ENCODE measurements at regions not wholly inside any gene's neighbourhood (a gene's known extent, or its start where the extent isn't known, plus 50 kb on each side); places are given as distances from the start of the nearest gene placed in this dataset.

- H3K4me1 ChIP-seq (ENCODE audit: control insufficient read depth, insufficient read depth, low read length), result no peaks in the 10 kb centered on the region
- no peak overlapping the region for H3K27ac ChIP-seq (ENCODE audit: low read depth, low read length)
Observed at GRCh38 chr2:60371681-60372080, 181.8 kb downstream of the BCL11A start.

DNA sequence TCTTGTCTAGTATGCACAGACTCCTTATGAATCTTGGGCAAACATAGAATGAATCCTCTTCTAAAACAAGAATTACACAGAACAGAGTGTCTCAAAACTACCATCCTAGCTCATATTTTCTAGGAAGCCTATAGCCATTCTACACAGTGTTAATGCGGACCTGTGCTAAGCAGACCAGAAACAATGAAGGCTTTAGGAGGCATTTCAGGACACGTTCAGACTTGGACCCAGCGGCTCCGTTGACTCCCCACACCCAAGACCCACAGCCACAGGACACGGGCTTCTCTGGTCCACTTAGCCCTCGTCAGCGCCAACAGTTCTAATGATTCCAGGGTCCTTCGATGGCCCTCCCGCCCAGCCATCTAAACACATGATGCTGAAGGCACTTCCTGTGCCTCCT is 182.2 kb downstream of the BCL11A start:
- H3K4me3 ChIP-seq (ENCODE audit: low read length), result no peak overlapping the region
- no peaks in the 10 kb centered on the region for H3K27me3 ChIP-seq (ENCODE audit: control insufficient read depth, insufficient read depth, low read length)
- H3K36me3 ChIP-seq (ENCODE audit: control insufficient read depth, insufficient read depth, low read length), result no peaks in the 10 kb centered on the region
- H3K9ac ChIP-seq (ENCODE audit: low read length), result no peak overlapping the region
- H3K4me1 ChIP-seq (ENCODE audit: control insufficient read depth, insufficient read depth, low read length), result no peaks in the 10 kb centered on the region
- no peak overlapping the region for H3K27ac ChIP-seq (ENCODE audit: low read depth, low read length)

More at GRCh38 chr2:60371681-60372080, 181.8 kb downstream of the BCL11A start:
- Histone ChIP-seq H3K4me3 (ENCODE audit: low read length) (no peak overlapping the region), H3K9ac (ENCODE audit: low read length) (no peak overlapping the region), H3K36me3 (ENCODE audit: control insufficient read depth, insufficient read depth, low read length) (no peaks in the 10 kb centered on the region), H3K27me3 (ENCODE audit: control insufficient read depth, insufficient read depth, low read length) (no peaks in the 10 kb centered on the region)

DNA sequence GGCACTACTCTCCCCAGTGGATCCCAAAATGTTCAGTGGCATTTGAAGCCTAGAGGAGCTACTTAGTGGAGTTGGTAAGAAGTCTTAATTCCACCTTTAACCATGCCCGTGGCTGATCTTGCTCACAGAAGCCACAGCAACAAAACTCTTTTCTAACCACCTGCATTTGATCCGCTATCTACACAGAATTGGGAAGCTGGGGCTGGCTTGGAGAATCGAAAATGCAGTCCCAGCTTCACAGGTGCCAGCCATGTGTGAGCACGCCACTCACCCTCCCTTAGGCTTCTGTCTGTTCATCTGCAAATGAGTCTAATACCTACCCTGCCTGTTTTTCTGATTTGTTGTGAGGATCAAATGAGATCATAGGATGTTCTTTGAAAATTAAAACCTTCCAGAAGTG is 182.6 kb downstream of the BCL11A start:
- no peaks in the 10 kb centered on the region for H3K36me3 ChIP-seq (ENCODE audit: control insufficient read depth, insufficient read depth, low read length)
- no peak overlapping the region for H3K4me3 ChIP-seq (ENCODE audit: low read length)
- H3K4me1 ChIP-seq (ENCODE audit: control insufficient read depth, insufficient read depth, low read length), result no peaks in the 10 kb centered on the region
- H3K27me3 ChIP-seq (ENCODE audit: control insufficient read depth, insufficient read depth, low read length), result no peaks in the 10 kb centered on the region
- H3K27ac ChIP-seq (ENCODE audit: low read depth, low read length), result no peak overlapping the region
- H3K9ac ChIP-seq (ENCODE audit: low read length), result no peak overlapping the region

DNA sequence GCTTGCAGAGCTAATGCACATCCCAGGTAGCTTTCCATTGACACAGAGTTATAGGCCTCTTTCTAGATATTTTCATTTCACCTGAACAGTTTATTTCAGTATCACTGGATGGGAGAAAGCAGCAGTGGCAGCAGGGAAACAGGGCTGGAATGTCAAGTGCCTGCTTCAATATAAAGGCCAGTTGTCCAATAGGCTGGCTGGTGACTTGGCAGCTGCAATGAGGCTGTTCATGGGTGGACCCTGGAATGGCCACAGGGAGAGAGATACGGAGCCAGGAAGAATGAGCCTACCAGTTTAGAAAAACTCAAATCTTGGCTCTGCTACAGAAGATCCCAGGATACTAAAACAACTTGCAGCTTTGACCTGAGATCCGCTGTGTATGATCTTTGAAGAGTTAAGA is 185.0 kb downstream of the BCL11A start:
- Histone ChIP-seq H3K4me1 (ENCODE audit: control insufficient read depth, insufficient read depth, low read length) (no peaks in the 10 kb centered on the region), H3K36me3 (ENCODE audit: control insufficient read depth, insufficient read depth, low read length) (no peaks in the 10 kb centered on the region), H3K27me3 (ENCODE audit: control insufficient read depth, insufficient read depth, low read length) (no peaks in the 10 kb centered on the region), H3K27ac (ENCODE audit: low read depth, low read length) (no peak overlapping the region), H3K9ac (ENCODE audit: low read length) (no peak overlapping the region), H3K4me3 (ENCODE audit: low read length) (no peak overlapping the region)

GRCh38 chr2:60366135-60366712 is 187.2 kb downstream of the BCL11A start:
- Histone ChIP-seq H3K27ac (ENCODE audit: low read depth, low read length) (no peak overlapping the region), H3K36me3 (ENCODE audit: control insufficient read depth, insufficient read depth, low read length) (no peaks in the 10 kb centered on the region), H3K9ac (ENCODE audit: low read length) (no peak overlapping the region)

GRCh38 chr2:60365556-60365955 is 187.9 kb downstream of the BCL11A start:
- no peak overlapping the region for H3K9ac ChIP-seq (ENCODE audit: low read length)
- H3K27me3 ChIP-seq (ENCODE audit: control insufficient read depth, insufficient read depth, low read length), result no peaks in the 10 kb centered on the region

More at GRCh38 chr2:60366135-60366712, 187.2 kb downstream of the BCL11A start:
- Histone ChIP-seq H3K4me3 (ENCODE audit: low read length) (no peak overlapping the region), H3K27me3 (ENCODE audit: control insufficient read depth, insufficient read depth, low read length) (no peaks in the 10 kb centered on the region), H3K4me1 (ENCODE audit: control insufficient read depth, insufficient read depth, low read length) (no peaks in the 10 kb centered on the region)

GRCh38 chr2:60364491-60364890 is 189.0 kb downstream of the BCL11A start:
- Histone ChIP-seq H3K9ac (ENCODE audit: low read length) (no peak overlapping the region), H3K27ac (ENCODE audit: low read depth, low read length) (no peak overlapping the region), H3K4me3 (ENCODE audit: low read length) (no peak overlapping the region)

More at GRCh38 chr2:60365556-60365955, 187.9 kb downstream of the BCL11A start:
- Histone ChIP-seq H3K4me1 (ENCODE audit: control insufficient read depth, insufficient read depth, low read length) (no peaks in the 10 kb centered on the region), H3K36me3 (ENCODE audit: control insufficient read depth, insufficient read depth, low read length) (no peaks in the 10 kb centered on the region), H3K4me3 (ENCODE audit: low read length) (no peak overlapping the region), H3K27ac (ENCODE audit: low read depth, low read length) (no peak overlapping the region)

GRCh38 chr2:60361498-60361897 is 192.0 kb downstream of the BCL11A start:
- H3K36me3 ChIP-seq (ENCODE audit: control insufficient read depth, insufficient read depth, low read length), result no peaks in the 10 kb centered on the region
- H3K27ac ChIP-seq (ENCODE audit: low read depth, low read length), result no peak overlapping the region
- no peaks in the 10 kb centered on the region for H3K27me3 ChIP-seq (ENCODE audit: control insufficient read depth, insufficient read depth, low read length)
- H3K9ac ChIP-seq (ENCODE audit: low read length), result no peak overlapping the region
- no peak overlapping the region for H3K4me3 ChIP-seq (ENCODE audit: low read length)
- no peaks in the 10 kb centered on the region for H3K4me1 ChIP-seq (ENCODE audit: control insufficient read depth, insufficient read depth, low read length)

More at GRCh38 chr2:60364491-60364890, 189.0 kb downstream of the BCL11A start:
- H3K4me1 ChIP-seq (ENCODE audit: control insufficient read depth, insufficient read depth, low read length), result no peaks in the 10 kb centered on the region
- no peaks in the 10 kb centered on the region for H3K27me3 ChIP-seq (ENCODE audit: control insufficient read depth, insufficient read depth, low read length)
- no peaks in the 10 kb centered on the region for H3K36me3 ChIP-seq (ENCODE audit: control insufficient read depth, insufficient read depth, low read length)

- no peaks in the 10 kb centered on the region for H3K4me1 ChIP-seq (ENCODE audit: control insufficient read depth, insufficient read depth, low read length)
- no peak overlapping the region for H3K4me3 ChIP-seq (ENCODE audit: low read length)
- no peaks in the 10 kb centered on the region for H3K36me3 ChIP-seq (ENCODE audit: control insufficient read depth, insufficient read depth, low read length)
- no peak overlapping the region for H3K9ac ChIP-seq (ENCODE audit: low read length)
- no peaks in the 10 kb centered on the region for H3K27me3 ChIP-seq (ENCODE audit: control insufficient read depth, insufficient read depth, low read length)
- no peak overlapping the region for H3K27ac ChIP-seq (ENCODE audit: low read depth, low read length)
Observed at GRCh38 chr2:60359569-60359968, 193.9 kb downstream of the BCL11A start.

GRCh38 chr2:60358476-60358875 is 195.0 kb downstream of the BCL11A start:
- no peak overlapping the region for H3K27ac ChIP-seq (ENCODE audit: low read depth, low read length)
- H3K4me1 ChIP-seq (ENCODE audit: control insufficient read depth, insufficient read depth, low read length), result no peaks in the 10 kb centered on the region
- H3K27me3 ChIP-seq (ENCODE audit: control insufficient read depth, insufficient read depth, low read length), result no peaks in the 10 kb centered on the region
- H3K9ac ChIP-seq (ENCODE audit: low read length), result no peak overlapping the region
- no peak overlapping the region for H3K4me3 ChIP-seq (ENCODE audit: low read length)
- no peaks in the 10 kb centered on the region for H3K36me3 ChIP-seq (ENCODE audit: control insufficient read depth, insufficient read depth, low read length)

DNA sequence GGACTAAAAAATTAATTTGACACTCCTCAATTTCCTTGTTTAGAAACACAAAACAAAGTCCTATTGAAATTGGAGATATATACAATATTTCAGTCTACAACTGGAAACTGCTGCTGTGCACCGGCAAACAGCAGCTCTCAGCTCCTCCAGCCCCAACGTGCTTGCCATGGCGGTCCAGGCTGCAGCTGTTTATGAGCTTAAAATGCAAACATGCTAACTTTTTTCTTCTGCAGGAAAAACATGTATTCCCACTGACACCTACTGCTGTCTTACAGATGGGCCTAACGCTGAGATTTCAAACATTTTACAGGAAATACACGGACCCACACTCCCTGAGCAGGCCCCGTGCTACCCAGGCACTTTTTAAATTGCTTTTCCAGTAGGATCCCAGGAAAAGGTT is 195.5 kb downstream of the BCL11A start:
- no peak overlapping the region for H3K9ac ChIP-seq (ENCODE audit: low read length)
- H3K36me3 ChIP-seq (ENCODE audit: control insufficient read depth, insufficient read depth, low read length), result no peaks in the 10 kb centered on the region
- no peaks in the 10 kb centered on the region for H3K4me1 ChIP-seq (ENCODE audit: control insufficient read depth, insufficient read depth, low read length)
- no peaks in the 10 kb centered on the region for H3K27me3 ChIP-seq (ENCODE audit: control insufficient read depth, insufficient read depth, low read length)
- H3K27ac ChIP-seq (ENCODE audit: low read depth, low read length), result no peak overlapping the region
- no peak overlapping the region for H3K4me3 ChIP-seq (ENCODE audit: low read length)

DNA sequence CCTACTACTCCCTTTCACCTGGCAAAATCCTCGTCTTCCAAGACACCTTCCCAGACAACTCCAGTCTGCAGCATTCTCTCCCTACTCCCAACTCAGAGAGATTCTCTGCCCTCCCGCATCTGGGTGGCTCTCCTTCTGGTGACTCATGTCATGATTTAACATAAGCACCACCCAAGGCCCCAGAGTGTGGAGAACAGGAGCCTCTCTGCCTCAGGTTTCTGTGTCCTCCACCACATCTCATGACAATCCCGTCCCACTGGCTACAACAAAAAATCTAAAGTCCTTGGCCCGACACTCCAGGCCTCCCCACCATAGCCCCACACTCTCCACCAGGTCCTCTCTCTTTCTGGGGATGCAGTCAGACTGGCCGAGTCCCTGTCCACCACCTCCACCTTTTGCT is 197.1 kb downstream of the BCL11A start:
- Histone ChIP-seq H3K4me1 (ENCODE audit: control insufficient read depth, insufficient read depth, low read length) (no peaks in the 10 kb centered on the region), H3K4me3 (ENCODE audit: low read length) (no peak overlapping the region), H3K36me3 (ENCODE audit: control insufficient read depth, insufficient read depth, low read length) (no peaks in the 10 kb centered on the region), H3K27me3 (ENCODE audit: control insufficient read depth, insufficient read depth, low read length) (no peaks in the 10 kb centered on the region), H3K27ac (ENCODE audit: low read depth, low read length) (no peak overlapping the region), H3K9ac (ENCODE audit: low read length) (no peak overlapping the region)

- Histone ChIP-seq H3K9ac (ENCODE audit: low read length) (no peak overlapping the region), H3K36me3 (ENCODE audit: control insufficient read depth, insufficient read depth, low read length) (no peaks in the 10 kb centered on the region), H3K4me1 (ENCODE audit: control insufficient read depth, insufficient read depth, low read length) (no peaks in the 10 kb centered on the region), H3K27me3 (ENCODE audit: control insufficient read depth, insufficient read depth, low read length) (no peaks in the 10 kb centered on the region), H3K27ac (ENCODE audit: low read depth, low read length) (no peak overlapping the region), H3K4me3 (ENCODE audit: low read length) (no peak overlapping the region)
Observed at GRCh38 chr2:60355849-60356261, 197.6 kb downstream of the BCL11A start.

Measured in rectal smooth muscle tissue (tissue), 1 donor.